HepG2 (cell line): ENCODE measurements at regions not wholly inside any gene's neighbourhood (a gene's known extent, or its start where the extent isn't known, plus 50 kb on each side); places are given as distances from the start of the nearest gene placed in this dataset.

Source experiments
- ATAC-seq: fragments of 200-7000 bp; cut with Tn5 transposase; 3 replicates; pipeline ENCODE4 v1.9.1; 2020; ENCODE audit warnings: mild to moderate bottlenecking, moderate library complexity
- BruUV-seq: library from RNA; stranded (reverse); fragments of 400-500 nt; replicated peaks from 2 replicates; lab custom pipeline; 2021; lab: Mats Ljungman, UMichigan
- CTCF ChIA-PET: fragments of 300-600 bp; formaldehyde crosslinking; extraction: SDS; loops from one replicate; lab custom pipeline; 2021; ENCODE audit warnings: low total read pairs, inconsistent platforms, low intra/inter-chr PET ratio; lab: Yijun Ruan, JAX
- POLR2A ChIA-PET: fragments of 350-600 bp; sonication (Branson Sonifier 250); formaldehyde crosslinking; loops from one replicate; lab custom pipeline; 2020; ENCODE audit warnings: antibody characterized with exemption, inconsistent platforms; lab: Yijun Ruan, JAX
- DNase-seq: peaks from one replicate; pipeline ENCODE4 v3.0.0-alpha.2; 2015; ENCODE audit warnings: low spot score
- FAIRE-seq: peaks from 3 replicates; lab custom pipeline; 2011; peaks lifted over from hg19 to GRCh38; lab: Jason Lieb, UNC
- H2AFZ ChIP-seq: one replicate; pipeline ENCODE4 v1.6.1; 2011; ENCODE audit warnings: low read length, inconsistent platforms
- H3K27ac ChIP-seq: fragments of 300-600 bp; 3 replicates; pipeline ENCODE4 v1.8.0; 2011; ENCODE audit warnings: mixed run types, mild to moderate bottlenecking, mixed read lengths, low read length, inconsistent platforms; ENCODE audit not compliant: insufficient read depth; ENCODE audit errors: extremely low read length
- H3K27me3 ChIP-seq, 2 experiments: fragments of 200-600 bp in 1 of 2; 2 replicates in 1 of 2; 3 replicates in 1 of 2; pipeline versions ENCODE4 v1.6.0 to v1.8.0; 2011; ENCODE audit warnings: low read length in 2 of 2, mild to moderate bottlenecking in 2 of 2, moderate library complexity in 2 of 2, inconsistent platforms in 1 of 2; ENCODE audit not compliant: insufficient read depth in 2 of 2, control insufficient read depth in 1 of 2
- H3K36me3 ChIP-seq, 2 experiments: fragments of 200-600 bp in 1 of 2; replicated peaks in 1 of 2; 2 replicates in 1 of 2; 3 replicates in 1 of 2; pipeline versions ENCODE4 v1.5.1 to v1.8.0; 2011; ENCODE audit warnings: low read length in 2 of 2, inconsistent platforms in 1 of 2; ENCODE audit not compliant: insufficient read depth in 2 of 2, control insufficient read depth in 1 of 2
- H3K4me1 ChIP-seq: 2 replicates; pipeline ENCODE4 v1.5.1; 2012; ENCODE audit warnings: low read length, inconsistent platforms; ENCODE audit not compliant: insufficient read depth
- H3K4me2 ChIP-seq: 2 replicates; pipeline ENCODE4 v1.6.0; 2011; ENCODE audit warnings: low read depth, low read length, inconsistent platforms
- H3K4me3 ChIP-seq, 3 experiments: fragments of 200-600 bp in 1 of 3; sonication (generic), shearing (Covaris generic) in 1 of 3; replicated peaks in 1 of 3; 2 replicates each; pipeline ENCODE4 v1.5.1; 2011 to 2016; ENCODE audit warnings: low read length in 3 of 3, inconsistent platforms in 2 of 3, low read depth in 2 of 3, mild to moderate bottlenecking in 2 of 3, control low read depth in 1 of 3, mixed read lengths in 1 of 3; ENCODE audit not compliant: insufficient read depth in 1 of 3
- H3K79me2 ChIP-seq: one replicate; pipeline ENCODE4 v1.6.1; 2011; ENCODE audit warnings: low read length, inconsistent platforms; ENCODE audit not compliant: insufficient read depth
- H3K9ac ChIP-seq: 2 replicates; pipeline ENCODE4 v1.6.0; 2011; ENCODE audit warnings: mild to moderate bottlenecking, low read depth, low read length, inconsistent platforms; ENCODE audit not compliant: insufficient read depth
- H3K9me3 ChIP-seq: 2 replicates; pipeline ENCODE4 v1.5.1; 2012; ENCODE audit warnings: mild to moderate bottlenecking, low read length
- H4K20me1 ChIP-seq: 2 replicates; pipeline ENCODE4 v1.6.0; 2011; ENCODE audit warnings: inconsistent platforms, mild to moderate bottlenecking, low read length, moderate library complexity; ENCODE audit not compliant: insufficient read depth
- ARID3A ChIP-seq: IDR thresholded peaks from 2 replicates; pipeline ENCODE4 v1.6.1; 2012; ENCODE audit warnings: low read depth, low read length, improper control_type of control experiment
- CBX1 ChIP-seq: IDR thresholded peaks from one replicate; pipeline ENCODE4 v1.6.1; 2016; ENCODE audit warnings: antibody characterized with exemption, low read depth
- CREM ChIP-seq, 2 experiments: sonication (generic) in 1 of 2; formaldehyde crosslinking in 1 of 2; IDR thresholded peaks; 2 replicates each; pipeline versions ENCODE4 v1.4.0 to v1.6.1; 2016 to 2020; ENCODE audit warnings: antibody characterized with exemption in 1 of 2, mild to moderate bottlenecking in 1 of 2, missing genetic modification reagents in 1 of 2
- HNF1A ChIP-seq, 2 experiments: sonication (generic) in 1 of 2; formaldehyde crosslinking in 1 of 2; IDR thresholded peaks; 2 replicates each; pipeline versions ENCODE4 v1.4.0 to v1.6.1; 2016 to 2020; ENCODE audit warnings: borderline replicate concordance in 1 of 2, low read depth in 1 of 2, mild to moderate bottlenecking in 1 of 2, missing genetic modification reagents in 1 of 2
- RARG ChIP-seq: sonication (generic); formaldehyde crosslinking; IDR thresholded peaks from 2 replicates; pipeline ENCODE4 v1.4.0; 2020; ENCODE audit warnings: low read depth, mild to moderate bottlenecking, missing genetic modification reagents
- RFXANK ChIP-seq: IDR thresholded peaks from 2 replicates; pipeline ENCODE4 v1.6.1; 2016
- SMAD1 ChIP-seq: sonication (generic); formaldehyde crosslinking; IDR thresholded peaks from 2 replicates; pipeline ENCODE4 v1.4.0; 2020; ENCODE audit warnings: missing genetic modification reagents, low read depth, mild to moderate bottlenecking, borderline replicate concordance
- SOX6 ChIP-seq, 2 experiments: fragments of 450-650 bp in 1 of 2; sonication (generic) in 1 of 2; formaldehyde crosslinking in 1 of 2; IDR thresholded peaks; 2 replicates each; pipeline versions ENCODE4 v1.4.0 to v1.6.1; 2017 to 2020; ENCODE audit warnings: antibody characterized with exemption in 1 of 2, mild to moderate bottlenecking in 1 of 2, missing genetic modification reagents in 1 of 2
- ZBTB34 ChIP-seq: sonication (generic); formaldehyde crosslinking; IDR thresholded peaks from 2 replicates; pipeline ENCODE4 v1.8.0; 2022; ENCODE audit warnings: mild to moderate bottlenecking, missing genetic modification reagents
- ZNF274 ChIP-seq: sonication (generic); formaldehyde crosslinking; IDR thresholded peaks from 2 replicates; pipeline ENCODE4 v1.5.1; 2020; ENCODE audit warnings: mild to moderate bottlenecking, missing genetic modification reagents
- ZNF282 ChIP-seq: fragments of 450-650 bp; IDR thresholded peaks from 2 replicates; pipeline ENCODE4 v1.6.1; 2018; ENCODE audit not compliant: partially characterized antibody
- ZNF737 ChIP-seq: sonication (generic); formaldehyde crosslinking; IDR thresholded peaks from 2 replicates; pipeline ENCODE4 v1.5.0; 2020; ENCODE audit warnings: missing genetic modification reagents, mild to moderate bottlenecking, borderline replicate concordance
- ZNF878 ChIP-seq: sonication (generic); formaldehyde crosslinking; IDR thresholded peaks from 2 replicates; pipeline ENCODE4 v1.8.1; 2023; ENCODE audit warnings: mild to moderate bottlenecking, missing genetic modification reagents, moderate library complexity
- whole genome bisulfite sequencing: methylation state at CpG from one replicate; pipeline ENCODE4 v1.1.6; 2017; ENCODE audit warnings: low lambda C conversion rate; 5-methylcytosine and 5-hydroxymethylcytosine counted together
- in situ Hi-C: cut with HindIII; loops from 2 replicates; pipeline ENCODE4 v1.10.0; 2017; ENCODE audit warnings: low pct_unique_long_range_greater_than_20kb; ENCODE audit not compliant: extremely low pct_ligation_motif_present
- intact Hi-C: fragments of 100-400 bp; cut with micrococcal nuclease; formaldehyde crosslinking; loops from one replicate; pipeline ENCODE4 v1.10.0; 2022; ENCODE audit not compliant: unreplicated experiment

GRCh38 chrX:39507034-39507433, 590.7 kb downstream of the BCOR start:
- Histone ChIP-seq H3K4me1 (no peaks in the 10 kb centered on the region), H2AFZ (no peak overlapping the region), H3K27ac (no peak overlapping the region), H3K9me3 (peaks cover 8% of the 10 kb centered on the region; the same call in 1 of the 2 replicates), H3K79me2 (no peaks in the 10 kb centered on the region), H3K9ac (no peak overlapping the region), H3K4me2 (no peak overlapping the region), H3K27me3 (no peaks in the 10 kb centered on the region), H4K20me1 (no peaks in the 10 kb centered on the region), H3K4me3 (no peak overlapping the region), H3K36me3 (no peaks in the 10 kb centered on the region)
- in situ Hi-C loops (no loop called here), intact Hi-C loops (no loop called here)
- ChIA-PET POLR2A (no interaction called here), CTCF (no interaction called here)
- DNase-seq: no peak
- no TSS peak for BruUV-seq
- 60% methylated on average over 1 of the region's 8 CpGs for WGBS
- TF ChIP-seq SOX6 (IDR thresholded peaks at IDR 0.05): no peak
- no peak for TF ChIP-seq SOX6 (CRISPR knock-in tag; IDR thresholded peaks at IDR 0.05)
- no peak for TF ChIP-seq ZBTB34 (CRISPR knock-in tag)
- TF ChIP-seq SMAD1 (CRISPR knock-in tag): no peak
- TF ChIP-seq HNF1A (IDR thresholded peaks at IDR 0.05; ENCODE audit: low read depth): no peak
- no peak for TF ChIP-seq HNF1A (CRISPR knock-in tag; IDR thresholded peaks at IDR 0.05; ENCODE audit: borderline replicate concordance)
- no peak for TF ChIP-seq CBX1
- no peak for TF ChIP-seq RARG (CRISPR knock-in tag)
- no peak for TF ChIP-seq ZNF737 (CRISPR knock-in tag)
- no peak for TF ChIP-seq ARID3A
- no peak for TF ChIP-seq ZNF878 (CRISPR knock-in tag)
- TF ChIP-seq RFXANK (CRISPR knock-in tag): no peak
- TF ChIP-seq ZNF274: no peak
- TF ChIP-seq ZNF282: no peak
- no peak for TF ChIP-seq CREM (IDR thresholded peaks at IDR 0.05)
- no peak for TF ChIP-seq CREM (CRISPR knock-in tag; IDR thresholded peaks at IDR 0.05)
- ATAC-seq: no peak
- FAIRE-seq: no peak
